ENCODE measurements at regions not wholly inside any gene's neighbourhood (a gene's known extent, or its start where the extent isn't known, plus 50 kb on each side); places are given as distances from the start of the nearest gene placed in this dataset.

DNA sequence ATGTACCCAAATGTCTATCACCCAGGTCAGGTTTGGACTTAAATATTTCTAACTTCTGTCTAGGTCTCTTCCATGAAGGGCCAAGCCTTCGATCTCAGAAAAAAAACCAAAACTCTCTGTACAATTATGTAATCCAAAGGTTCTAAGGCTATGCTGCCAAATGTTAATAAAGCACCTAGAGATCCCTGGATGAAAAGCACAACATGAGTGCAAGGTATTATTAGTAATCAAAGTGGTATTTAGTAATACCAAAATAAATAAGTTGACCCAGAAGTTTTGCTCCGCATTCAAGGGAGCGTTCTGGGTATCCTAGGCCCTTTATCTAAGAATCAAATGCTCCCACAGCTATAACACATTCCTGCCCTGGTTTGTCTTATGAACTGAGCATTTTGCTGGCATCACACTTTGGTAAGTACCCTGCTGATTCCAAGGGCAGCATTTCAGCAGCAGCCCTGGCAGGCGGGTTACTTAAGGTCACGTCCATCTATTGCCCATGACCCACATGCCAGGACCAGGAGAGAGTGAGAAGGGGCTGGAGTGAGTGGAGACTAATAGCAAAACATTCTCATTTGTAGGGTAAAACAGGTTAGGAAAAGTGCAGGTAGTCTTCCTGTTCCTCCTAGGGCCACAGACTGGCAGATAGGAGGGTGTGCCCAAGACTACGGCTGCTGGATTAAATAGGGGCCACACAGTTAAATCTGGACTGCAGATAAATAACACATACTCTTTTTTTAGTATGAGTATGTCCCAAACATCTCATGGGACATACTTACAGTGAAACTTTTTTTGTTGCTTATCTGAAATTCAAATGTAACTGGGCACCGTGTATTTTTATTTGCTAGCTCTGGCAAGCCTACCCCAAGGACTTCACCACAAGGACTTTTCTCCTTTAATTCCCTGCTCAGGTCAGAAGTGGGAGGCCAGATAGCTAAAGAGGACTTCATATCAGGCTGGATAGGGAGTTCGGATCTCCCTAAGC is 76.0 kb upstream of the SNRK start:
- in situ Hi-C loops (cut with HindIII; ENCODE audit: low sequenced_read_pairs): no loop called here

DNA sequence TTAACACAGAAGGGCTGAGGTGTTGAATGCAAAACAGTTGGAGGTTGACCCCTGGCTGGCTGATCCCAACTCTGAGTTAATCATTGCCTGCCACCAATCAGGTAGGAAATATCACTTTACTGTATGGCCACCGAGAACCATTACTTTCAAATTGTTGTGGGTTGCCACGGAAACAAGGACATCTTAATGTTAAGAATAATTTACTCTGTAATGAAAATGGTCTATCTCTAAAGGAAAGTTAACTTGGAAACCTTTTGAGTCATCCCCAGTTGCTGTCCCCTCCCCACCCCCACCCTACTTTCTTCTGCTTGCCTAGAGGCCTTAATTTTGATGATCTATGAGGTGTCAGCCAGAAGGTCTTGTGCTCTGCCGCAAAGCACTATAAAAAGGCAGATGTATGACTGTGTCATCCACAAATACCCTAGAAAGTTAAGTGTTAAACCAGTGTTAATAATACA is 78.7 kb upstream of the SNRK start:
- TF ChIP-seq, protein P1, sequence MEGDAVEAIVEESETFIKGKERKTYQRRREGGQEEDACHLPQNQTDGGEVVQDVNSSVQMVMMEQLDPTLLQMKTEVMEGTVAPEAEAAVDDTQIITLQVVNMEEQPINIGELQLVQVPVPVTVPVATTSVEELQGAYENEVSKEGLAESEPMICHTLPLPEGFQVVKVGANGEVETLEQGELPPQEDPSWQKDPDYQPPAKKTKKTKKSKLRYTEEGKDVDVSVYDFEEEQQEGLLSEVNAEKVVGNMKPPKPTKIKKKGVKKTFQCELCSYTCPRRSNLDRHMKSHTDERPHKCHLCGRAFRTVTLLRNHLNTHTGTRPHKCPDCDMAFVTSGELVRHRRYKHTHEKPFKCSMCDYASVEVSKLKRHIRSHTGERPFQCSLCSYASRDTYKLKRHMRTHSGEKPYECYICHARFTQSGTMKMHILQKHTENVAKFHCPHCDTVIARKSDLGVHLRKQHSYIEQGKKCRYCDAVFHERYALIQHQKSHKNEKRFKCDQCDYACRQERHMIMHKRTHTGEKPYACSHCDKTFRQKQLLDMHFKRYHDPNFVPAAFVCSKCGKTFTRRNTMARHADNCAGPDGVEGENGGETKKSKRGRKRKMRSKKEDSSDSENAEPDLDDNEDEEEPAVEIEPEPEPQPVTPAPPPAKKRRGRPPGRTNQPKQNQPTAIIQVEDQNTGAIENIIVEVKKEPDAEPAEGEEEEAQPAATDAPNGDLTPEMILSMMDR (IDR thresholded peaks at IDR 0.05; ENCODE audit: low read depth, low read length, missing control alignments): no peak
- DNase-seq (ENCODE audit: low read depth): no peak
- in situ Hi-C loops (cut with HindIII; ENCODE audit: low sequenced_read_pairs): no loop called here
- H3K4me3 ChIP-seq (ENCODE audit: low read depth, low read length): no peak overlapping the region

More for the DNA sequence above, 76.0 kb upstream of the SNRK start:
- H3K4me3 ChIP-seq (ENCODE audit: low read depth, low read length): no peak overlapping the region
- DNase-seq (ENCODE audit: low read depth): no peak
- TF ChIP-seq, protein P1 (IDR thresholded peaks at IDR 0.05; ENCODE audit: low read depth, low read length, missing control alignments): no peak

DNA sequence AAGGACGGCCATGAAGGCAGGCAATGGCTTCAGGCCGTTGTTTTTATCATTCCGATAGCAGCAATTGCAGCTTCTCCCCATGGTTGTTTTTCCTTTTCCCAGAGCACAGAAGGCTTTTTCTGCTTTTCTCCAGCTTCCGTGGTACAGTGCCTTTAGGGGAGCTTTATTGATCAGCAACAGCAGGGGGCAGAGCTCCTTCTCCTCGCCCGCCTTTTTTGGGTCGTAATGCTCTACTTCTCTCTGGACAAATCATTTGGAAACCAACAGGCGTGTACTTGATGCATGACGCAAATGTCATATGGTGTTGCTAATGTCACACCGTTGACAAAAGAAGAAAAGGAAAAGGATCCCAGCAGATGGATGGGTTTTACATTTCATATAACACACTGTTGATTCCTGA is 79.7 kb upstream of the SNRK start:
- TF ChIP-seq, protein P1 (IDR thresholded peaks at IDR 0.05; ENCODE audit: low read depth, low read length, missing control alignments): no peak
- no peak overlapping the region for H3K4me3 ChIP-seq (ENCODE audit: low read depth, low read length)
- no peak for DNase-seq (ENCODE audit: low read depth)
- in situ Hi-C loops (cut with HindIII; ENCODE audit: low sequenced_read_pairs): no loop called here

DNA sequence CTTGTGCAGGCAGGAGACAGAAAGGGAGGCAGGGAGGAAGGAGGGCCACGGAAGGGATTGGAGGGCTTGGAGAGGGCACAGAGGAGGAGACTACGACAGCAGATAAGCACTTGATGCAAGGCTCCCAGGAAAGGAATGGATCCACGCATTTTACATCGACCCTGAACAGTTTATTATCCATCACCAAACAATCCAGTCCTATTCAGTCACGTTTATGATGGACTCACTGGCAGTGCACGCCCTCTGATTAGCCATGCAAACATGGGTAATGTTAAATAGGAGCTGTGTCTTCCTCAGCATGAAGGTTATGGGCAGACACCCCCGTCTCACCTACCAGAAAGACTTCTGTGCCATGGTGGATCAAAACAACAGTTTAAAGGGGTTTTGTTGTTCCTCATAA is 80.2 kb upstream of the SNRK start:
- no peak for DNase-seq (ENCODE audit: low read depth)
- no peak overlapping the region for H3K4me3 ChIP-seq (ENCODE audit: low read depth, low read length)
- in situ Hi-C loops (cut with HindIII; ENCODE audit: low sequenced_read_pairs): no loop called here
- TF ChIP-seq, protein P1 (IDR thresholded peaks at IDR 0.05; ENCODE audit: low read depth, low read length, missing control alignments): no peak

DNA sequence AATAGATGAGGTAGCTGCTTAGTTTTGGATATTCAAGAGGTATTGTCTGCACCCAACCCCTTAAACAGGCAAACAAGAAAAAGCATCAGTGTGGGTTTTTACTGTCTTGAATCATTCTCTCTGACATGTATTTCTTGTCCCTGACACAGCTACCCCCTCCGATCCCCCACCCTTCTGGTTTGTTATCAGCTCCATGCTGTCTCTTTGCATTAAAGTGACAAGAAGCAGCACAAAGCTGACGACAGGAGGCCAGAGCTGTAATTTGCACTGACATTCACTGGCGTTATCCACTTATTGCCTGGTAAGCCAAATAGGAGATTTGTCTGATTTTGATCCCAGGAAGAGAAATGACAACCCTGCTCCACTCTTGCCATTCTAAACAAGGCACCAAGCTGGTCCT is 83.3 kb upstream of the SNRK start:
- H3K4me3 ChIP-seq (ENCODE audit: low read depth, low read length): no peak overlapping the region
- no peak for DNase-seq (ENCODE audit: low read depth)
- in situ Hi-C loops (cut with HindIII; ENCODE audit: low sequenced_read_pairs): no loop called here
- TF ChIP-seq, protein P1 (IDR thresholded peaks at IDR 0.05; ENCODE audit: low read depth, low read length, missing control alignments): no peak

DNA sequence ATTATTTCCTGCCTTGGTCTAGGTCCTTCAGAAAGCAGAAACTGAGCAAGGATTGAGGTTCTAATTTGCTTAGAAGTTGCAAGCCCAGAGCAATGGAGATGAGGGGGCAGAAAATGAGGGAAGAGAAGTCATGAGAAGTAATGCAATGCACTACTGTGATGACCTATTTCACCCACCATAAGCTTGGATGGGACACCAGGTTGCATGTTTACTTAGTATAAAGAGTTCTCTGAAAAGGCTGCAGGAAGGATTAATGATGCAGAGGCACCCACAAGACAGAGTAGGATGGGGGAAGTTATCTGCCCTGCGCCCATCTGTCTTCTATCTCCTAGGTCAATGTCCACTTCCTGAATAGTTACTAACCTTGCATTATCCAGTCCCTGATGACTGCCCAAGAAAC is 84.8 kb upstream of the SNRK start:
- in situ Hi-C loops (cut with HindIII; ENCODE audit: low sequenced_read_pairs): no loop called here
- TF ChIP-seq, protein P1 (IDR thresholded peaks at IDR 0.05; ENCODE audit: low read depth, low read length, missing control alignments): no peak
- DNase-seq (ENCODE audit: low read depth): no peak
- H3K4me3 ChIP-seq (ENCODE audit: low read depth, low read length): no peak overlapping the region

Measured in astrocyte of the cerebellum (primary cell).